GM19238 (cell line): ENCODE measurements at regions not wholly inside any gene's neighbourhood (a gene's known extent, or its start where the extent isn't known, plus 50 kb on each side); places are given as distances from the start of the nearest gene placed in this dataset.

ENCODE experiments used
- DNase-seq: peaks from one replicate; pipeline ENCODE4 v3.0.0; 2011; ENCODE audit warnings: low spot score; ENCODE audit not compliant: insufficient read length

DNA sequence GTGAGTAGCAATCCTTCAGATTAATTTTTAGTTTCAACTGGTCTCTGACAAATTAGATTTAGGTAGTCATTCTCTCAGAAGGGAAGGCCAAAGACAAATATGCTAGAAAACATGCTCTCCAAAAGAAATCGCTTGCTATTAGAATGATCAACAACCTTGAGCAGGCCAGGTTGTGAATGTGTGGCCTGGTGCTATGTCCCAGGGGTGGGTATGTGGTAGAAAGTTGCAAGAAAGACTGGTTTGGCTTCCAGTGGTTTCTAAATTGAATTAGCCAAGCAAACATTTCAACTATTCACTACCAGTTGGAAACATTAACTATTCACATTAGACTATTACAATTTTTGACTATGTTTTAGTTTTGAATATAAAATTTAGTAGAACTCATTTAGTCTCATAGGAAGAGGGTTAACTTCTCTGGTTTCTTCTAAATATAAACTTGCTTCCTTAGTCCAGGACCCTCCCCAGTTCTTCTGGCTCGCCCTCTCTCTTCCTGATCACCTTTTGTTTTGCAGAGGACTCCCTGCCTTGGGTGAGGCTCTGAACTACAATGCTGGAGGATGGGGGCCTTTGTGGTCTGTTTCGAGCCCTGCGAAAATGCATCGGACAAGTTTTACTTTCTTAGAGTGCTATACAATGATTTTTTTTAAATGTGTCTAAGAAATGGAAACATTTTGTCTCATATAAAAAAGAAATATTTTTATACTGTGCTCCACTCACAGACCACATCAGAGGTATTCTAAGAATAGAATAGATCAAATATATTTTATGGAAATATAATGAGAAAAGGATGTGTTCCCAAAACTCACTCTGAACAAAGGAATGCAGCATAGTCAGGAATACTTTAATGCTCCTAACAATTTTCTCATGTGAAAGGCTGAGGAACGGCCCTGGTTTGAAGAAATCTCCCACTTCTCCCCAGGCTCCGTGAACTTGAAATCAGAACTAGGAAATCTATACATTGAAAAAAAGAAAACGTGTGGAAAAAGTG, 375.0 kb upstream of the ZEB2 start:
- no peak for DNase-seq

- DNase-seq, result no peak
Measured at GRCh38 chr2:144893464-144893863, 373.5 kb upstream of the ZEB2 start.

DNA sequence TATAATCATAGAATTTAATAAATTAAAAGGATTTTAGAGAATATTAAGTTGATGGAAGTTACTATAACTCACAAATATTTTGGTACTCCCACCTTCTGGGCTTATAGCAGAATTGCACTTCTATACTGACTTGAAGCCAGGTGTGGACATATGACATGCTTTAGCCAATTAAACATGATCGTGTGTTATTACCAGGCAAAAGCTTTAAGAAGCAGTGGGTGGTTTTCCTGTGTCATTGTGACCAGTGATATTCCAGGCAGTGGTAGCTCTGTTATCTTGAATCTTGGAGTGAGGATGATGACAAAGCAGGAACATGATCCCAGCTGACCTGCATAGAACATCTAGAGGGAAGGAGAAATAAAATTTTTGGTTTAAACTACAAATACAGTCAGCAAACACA, 370.9 kb upstream of the ZEB2 start:
- no peak for DNase-seq

- DNase-seq, result no peak
Measured at GRCh38 chr2:144889348-144889747, 369.4 kb upstream of the ZEB2 start.

- no peak for DNase-seq
Measured at GRCh38 chr2:144886862-144887261, 366.9 kb upstream of the ZEB2 start.

- DNase-seq, result no peak
Measured at GRCh38 chr2:144877893-144878292, 358.0 kb upstream of the ZEB2 start.

DNA sequence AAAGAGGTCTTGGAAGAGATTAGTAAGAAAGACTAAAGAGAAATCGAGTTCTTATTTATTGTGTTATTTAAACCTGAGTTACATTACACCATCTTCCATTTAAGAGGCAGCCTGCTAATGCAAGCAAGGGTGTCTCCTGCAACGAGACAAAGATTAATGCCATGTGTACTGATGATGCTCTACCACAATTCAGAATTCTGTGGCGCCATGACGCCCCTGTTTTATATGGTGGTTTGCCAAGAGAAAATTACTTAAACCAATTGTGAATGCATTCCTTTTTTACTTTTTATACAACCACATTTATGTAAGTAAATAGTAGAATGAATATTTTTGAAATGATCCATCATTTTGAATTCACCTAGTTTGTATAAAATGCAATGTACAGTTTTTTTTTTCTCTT, 356.1 kb upstream of the ZEB2 start:
- DNase-seq, result no peak

- DNase-seq, result no peak
Measured at GRCh38 chr2:144875290-144875969, 355.5 kb upstream of the ZEB2 start.

GRCh38 chr2:144865670-144866069, 345.8 kb upstream of the ZEB2 start:
- no peak for DNase-seq

- DNase-seq, result no peak
Measured at GRCh38 chr2:144859716-144860115, 339.8 kb upstream of the ZEB2 start.

GRCh38 chr2:144858211-144858610, 338.3 kb upstream of the ZEB2 start:
- no peak for DNase-seq

DNA sequence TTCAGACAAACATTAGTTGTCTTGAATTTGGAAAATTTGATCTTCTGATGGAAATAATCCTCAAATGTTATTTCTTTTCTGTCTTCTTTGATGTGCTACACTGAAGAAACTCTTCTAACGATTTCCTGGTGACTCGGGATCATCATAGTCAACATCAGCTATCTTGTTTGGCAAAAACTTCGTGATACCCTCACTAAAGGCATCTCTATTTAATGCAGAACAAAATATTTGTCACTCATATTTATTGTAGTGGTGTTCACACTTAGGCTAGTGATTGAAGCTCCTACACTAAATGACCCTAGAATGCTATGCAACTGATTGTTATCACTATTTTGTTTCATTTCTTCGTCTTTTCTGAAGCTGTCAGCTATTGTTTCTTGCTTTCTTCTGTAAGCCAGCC, 334.7 kb upstream of the ZEB2 start:
- DNase-seq, result no peak

GRCh38 chr2:144849612-144850011, 329.7 kb upstream of the ZEB2 start:
- no peak for DNase-seq

DNA sequence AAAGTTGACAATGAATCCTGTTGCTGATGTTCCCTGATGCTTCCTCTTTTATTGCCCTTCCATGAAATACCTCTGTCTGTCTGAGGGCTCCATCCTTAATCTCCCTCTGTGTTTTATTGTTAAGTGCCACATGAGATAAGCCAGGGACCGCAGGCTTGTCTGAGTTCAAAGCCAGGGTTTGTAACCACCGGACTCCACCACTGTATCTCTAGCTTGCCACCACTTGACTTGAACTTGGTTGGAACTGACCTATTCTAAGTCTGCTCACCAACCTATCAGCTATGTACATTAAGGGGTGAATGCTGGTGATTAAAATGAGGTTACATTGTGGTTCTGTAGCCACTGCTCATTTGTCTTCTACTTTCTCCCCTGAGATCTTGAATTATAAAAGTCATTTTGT, 328.5 kb upstream of the ZEB2 start:
- no peak for DNase-seq

DNA sequence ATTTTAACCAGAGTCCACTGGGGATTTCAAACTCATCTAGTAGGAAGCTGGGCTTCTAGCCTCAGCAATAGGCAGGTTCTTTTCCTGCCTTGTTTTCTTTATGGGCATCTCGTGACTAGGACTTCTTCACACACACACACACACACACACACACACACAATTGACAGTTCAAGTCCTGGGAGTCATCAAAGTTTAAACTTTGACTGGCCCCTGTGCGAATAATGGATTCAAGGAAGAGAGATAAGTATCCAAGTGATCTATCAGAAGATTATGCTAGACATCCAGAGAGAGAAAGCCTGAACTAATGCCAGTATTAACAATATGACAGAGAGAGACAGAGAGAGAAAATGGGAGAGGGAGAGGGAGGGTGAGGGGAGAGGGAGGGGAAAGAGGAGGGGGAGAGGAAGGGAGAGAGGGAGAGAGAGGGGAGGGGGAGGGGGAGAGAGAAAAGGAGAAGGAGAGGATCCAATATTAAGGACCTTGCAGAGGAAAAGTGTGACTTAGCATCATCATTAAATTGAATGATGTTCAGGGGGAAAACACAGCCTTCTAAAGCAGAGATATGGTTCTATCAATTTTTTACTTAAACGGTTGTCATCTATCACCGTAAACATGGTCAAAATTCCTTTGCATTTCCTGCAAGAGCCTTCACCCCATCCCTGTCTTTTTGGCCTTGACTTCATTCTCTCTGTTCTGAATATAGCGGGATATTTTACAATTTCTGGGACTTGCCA, 327.6 kb upstream of the ZEB2 start:
- no peak for DNase-seq

GRCh38 chr2:144836635-144837350, 316.9 kb upstream of the ZEB2 start:
- DNase-seq, result no peak

GRCh38 chr2:144835634-144836350, 315.9 kb upstream of the ZEB2 start:
- DNase-seq, result no peak

DNA sequence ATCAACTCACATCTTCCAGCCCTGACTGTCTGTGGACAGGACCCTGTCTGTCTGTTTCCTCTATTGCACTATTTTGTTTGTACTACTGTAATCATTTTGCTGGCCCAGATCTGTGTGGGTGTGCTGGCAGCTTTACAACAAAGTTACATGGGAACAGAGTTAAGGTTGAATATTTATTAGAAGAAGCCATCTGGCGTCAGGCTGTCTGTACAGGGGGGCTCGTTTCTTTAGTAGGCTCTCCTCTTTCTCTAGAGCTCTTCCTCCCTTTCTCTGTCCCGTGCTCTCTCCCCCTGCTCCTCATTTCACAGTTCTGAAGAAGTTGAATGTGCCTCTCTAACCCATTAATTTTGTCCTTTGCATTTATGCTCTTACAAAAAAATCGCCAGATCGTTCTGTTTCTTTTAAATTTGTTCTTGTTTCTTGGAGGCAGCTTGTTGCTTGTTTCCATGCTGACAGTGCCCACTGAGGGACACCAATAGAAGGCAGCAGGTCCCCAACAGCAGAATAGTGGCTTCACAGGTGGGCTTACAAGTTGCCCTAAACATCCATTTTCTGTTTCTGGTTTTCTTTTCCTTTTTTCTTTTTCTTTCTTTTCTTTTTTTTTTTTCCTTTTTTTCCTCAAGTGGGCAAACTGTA, 315.2 kb upstream of the ZEB2 start:
- no peak for DNase-seq

GRCh38 chr2:144834363-144834762, 314.4 kb upstream of the ZEB2 start:
- no peak for DNase-seq

DNA sequence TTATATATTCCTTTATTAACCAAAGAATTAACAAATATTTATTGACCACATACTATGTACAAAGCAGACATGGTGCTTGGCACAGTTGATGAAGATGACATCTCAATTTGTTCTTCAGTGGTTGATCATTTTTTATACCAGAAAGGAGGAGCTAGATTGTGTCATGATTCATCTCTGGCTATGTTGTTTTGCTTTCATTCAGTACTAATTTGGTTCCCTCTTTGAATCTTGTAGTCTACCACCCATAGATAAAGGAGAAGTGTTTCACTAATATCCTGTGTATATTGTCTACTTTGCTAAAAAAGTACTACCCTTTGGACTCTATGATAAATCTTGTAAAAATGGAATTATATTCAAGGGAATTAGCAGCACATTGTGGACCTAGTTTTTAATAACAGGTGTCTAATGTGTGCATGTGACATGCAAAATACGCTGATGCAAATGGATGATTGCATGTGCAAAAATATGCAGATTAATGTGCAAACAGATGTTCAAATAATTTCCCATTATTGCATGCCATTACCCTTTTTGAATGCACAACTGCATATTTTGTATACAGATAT, 313.2 kb upstream of the ZEB2 start:
- DNase-seq, result no peak
